OCI-LY1 (cell line): ENCODE measurements at regions not wholly inside any gene's neighbourhood (a gene's known extent, or its start where the extent isn't known, plus 50 kb on each side); places are given as distances from the start of the nearest gene placed in this dataset.

ENCODE experiments used
- H2AFZ ChIP-seq: fragments of 200-600 bp; sonication (generic), shearing (Covaris generic); 2 replicates; pipeline ENCODE4 v1.6.0; 2014; ENCODE audit warnings: antibody characterized with exemption, mild to moderate bottlenecking, low read length
- H3F3A ChIP-seq: fragments of 200-600 bp; sonication (generic), shearing (Covaris generic); 2 replicates; pipeline ENCODE4 v1.6.0; 2014; ENCODE audit warnings: mild to moderate bottlenecking, antibody characterized with exemption, low read length, moderate library complexity; ENCODE audit not compliant: insufficient read depth
- H3K27ac ChIP-seq: fragments of 200-600 bp; sonication (generic); 2 replicates; pipeline ENCODE4 v1.5.1; 2014; ENCODE audit warnings: low read length, mixed run types, mild to moderate bottlenecking, low read depth; ENCODE audit not compliant: poor library complexity, severe bottlenecking
- H3K27me3 ChIP-seq: fragments of 200-600 bp; sonication (generic); 2 replicates; pipeline ENCODE4 v1.6.0; 2014; ENCODE audit warnings: antibody characterized with exemption, mild to moderate bottlenecking, low read length, moderate library complexity; ENCODE audit not compliant: insufficient read depth
- H3K36me3 ChIP-seq: fragments of 200-600 bp; sonication (generic); 2 replicates; pipeline ENCODE4 v1.6.1; 2014; ENCODE audit warnings: mild to moderate bottlenecking, antibody characterized with exemption, low read length, moderate library complexity, mixed read lengths; ENCODE audit not compliant: insufficient read depth
- H3K4me1 ChIP-seq: fragments of 200-600 bp; sonication (generic); 2 replicates; pipeline ENCODE4 v1.5.1; 2014; ENCODE audit warnings: mild to moderate bottlenecking, low read length, moderate library complexity; ENCODE audit not compliant: insufficient read depth, severe bottlenecking
- H3K4me2 ChIP-seq: fragments of 200-600 bp; sonication (generic), shearing (Covaris generic); 2 replicates; pipeline ENCODE4 v1.6.1; 2014; ENCODE audit warnings: low read length
- H3K4me3 ChIP-seq: fragments of 200-600 bp; sonication (generic); 2 replicates; pipeline ENCODE4 v1.5.1; 2014; ENCODE audit warnings: low read length, low read depth, mild to moderate bottlenecking, mixed read lengths; ENCODE audit not compliant: poor library complexity, severe bottlenecking
- H3K79me2 ChIP-seq: fragments of 200-600 bp; shearing (Covaris generic); 2 replicates; pipeline ENCODE4 v1.6.1; 2016; ENCODE audit warnings: mixed run types, low read length, mixed read lengths; ENCODE audit not compliant: insufficient read depth
- H3K9ac ChIP-seq: fragments of 200-600 bp; sonication (generic), shearing (Covaris generic); 2 replicates; pipeline ENCODE4 v1.6.1; 2014; ENCODE audit warnings: mild to moderate bottlenecking, low read length, mixed read lengths
- H3K9me2 ChIP-seq: fragments of 200-600 bp; sonication (generic), shearing (Covaris generic); 2 replicates; pipeline ENCODE4 v1.6.1; 2014; ENCODE audit warnings: low read depth, mild to moderate bottlenecking, low read length, mixed read lengths
- H3K9me3 ChIP-seq: fragments of 200-600 bp; shearing (Covaris generic); 2 replicates; pipeline ENCODE4 v1.6.1; 2014; ENCODE audit warnings: low read length, mixed read lengths
- H4K20me1 ChIP-seq: fragments of 200-600 bp; sonication (generic), shearing (Covaris generic); 2 replicates; pipeline ENCODE4 v1.6.0; 2016; ENCODE audit warnings: mild to moderate bottlenecking, low read length; ENCODE audit not compliant: insufficient read depth
- CTCF ChIP-seq: fragments of 200-600 bp; sonication (generic), shearing (Covaris generic); IDR thresholded peaks from 2 replicates; pipeline ENCODE4 v1.5.1; 2017; ENCODE audit warnings: mild to moderate bottlenecking, antibody characterized with exemption, low read length, moderate library complexity, mixed read lengths
- EZH2 ChIP-seq: fragments of 200-600 bp; sonication (generic), shearing (Covaris generic); IDR thresholded peaks from 2 replicates; pipeline ENCODE4 v1.8.0; 2017; ENCODE audit warnings: borderline replicate concordance, mixed run types, mild to moderate bottlenecking, antibody characterized with exemption, low read length, moderate library complexity, mixed read lengths

GRCh38 chr3:34544136-34544535 lies 745.7 kb downstream of the PDCD6IP start:
- H3K79me2 ChIP-seq = no peaks in the 10 kb centered on the region
- H2AFZ ChIP-seq = no peak overlapping the region
- H3K9me2 ChIP-seq = no peaks in the 10 kb centered on the region
- H3K4me3 ChIP-seq = no peak overlapping the region
- no peaks in the 10 kb centered on the region for H3K4me1 ChIP-seq
- TF ChIP-seq CTCF (no peak), EZH2 (no peak)
- no peak overlapping the region for H3K4me2 ChIP-seq
- H3K27ac ChIP-seq = no peak overlapping the region
- no peak overlapping the region for H3K9ac ChIP-seq
- H3F3A ChIP-seq = no peaks in the 10 kb centered on the region
- no peaks in the 10 kb centered on the region for H3K36me3 ChIP-seq
- H3K9me3 ChIP-seq = no peaks in the 10 kb centered on the region
- H3K27me3 ChIP-seq = no peaks in the 10 kb centered on the region
- H4K20me1 ChIP-seq = no peaks in the 10 kb centered on the region

GRCh38 chr3:34547297-34547920 lies 749.0 kb downstream of the PDCD6IP start:
- H3K36me3 ChIP-seq = no peaks in the 10 kb centered on the region
- TF ChIP-seq CTCF (no peak), EZH2 (no peak)
- no peak overlapping the region for H3K4me2 ChIP-seq
- H3K9me3 ChIP-seq = no peaks in the 10 kb centered on the region
- no peak overlapping the region for H3K27ac ChIP-seq
- H3K79me2 ChIP-seq = no peaks in the 10 kb centered on the region
- H3K4me1 ChIP-seq = no peaks in the 10 kb centered on the region
- no peaks in the 10 kb centered on the region for H3F3A ChIP-seq
- no peaks in the 10 kb centered on the region for H3K9me2 ChIP-seq
- H3K27me3 ChIP-seq = no peaks in the 10 kb centered on the region
- no peak overlapping the region for H3K4me3 ChIP-seq
- H3K9ac ChIP-seq = no peak overlapping the region
- no peak overlapping the region for H2AFZ ChIP-seq
- H4K20me1 ChIP-seq = no peaks in the 10 kb centered on the region

- TF ChIP-seq EZH2 = no peak
- TF ChIP-seq CTCF = no peak
- H2AFZ ChIP-seq = no peak overlapping the region
Observed at GRCh38 chr3:34567266-34567665, 768.8 kb downstream of the PDCD6IP start.

More at GRCh38 chr3:34567266-34567665, 768.8 kb downstream of the PDCD6IP start:
- no peaks in the 10 kb centered on the region for H3K9me3 ChIP-seq
- H3K27me3 ChIP-seq = no peaks in the 10 kb centered on the region
- H3K27ac ChIP-seq = no peak overlapping the region
- H3K36me3 ChIP-seq = no peaks in the 10 kb centered on the region
- no peaks in the 10 kb centered on the region for H3K79me2 ChIP-seq
- no peak overlapping the region for H3K4me3 ChIP-seq
- H3F3A ChIP-seq = no peaks in the 10 kb centered on the region
- H3K9ac ChIP-seq = no peak overlapping the region
- no peak overlapping the region for H3K4me2 ChIP-seq
- no peaks in the 10 kb centered on the region for H3K9me2 ChIP-seq
- no peaks in the 10 kb centered on the region for H4K20me1 ChIP-seq
- H3K4me1 ChIP-seq = no peaks in the 10 kb centered on the region
